Esophagus squamous epithelium (tissue), 4 donors: ENCODE measurements at regions not wholly inside any gene's neighbourhood (a gene's known extent, or its start where the extent isn't known, plus 50 kb on each side); places are given as distances from the start of the nearest gene placed in this dataset.

Experiments
- POLR2A ChIP-seq, 4 donors: fragments of 450-650 bp; IDR thresholded peaks; one replicate each; pipeline ENCODE4 v1.6.1; 2017; ENCODE audit warnings: antibody characterized with exemption in 4 of 4, mild to moderate bottlenecking in 4 of 4, moderate library complexity in 3 of 4
- TF ChIP-seq, protein P1 (sequence below), 6 experiments: fragments of 450-650 bp in 4 of 6; fragments of 200-600 bp in 2 of 6; sonication (generic) in 2 of 6; IDR thresholded peaks; one replicate each; pipeline ENCODE4 v1.5.1; 2016 to 2019; ENCODE audit warnings: antibody characterized with exemption in 6 of 6, mild to moderate bottlenecking in 4 of 6, moderate library complexity in 4 of 6

DNA sequence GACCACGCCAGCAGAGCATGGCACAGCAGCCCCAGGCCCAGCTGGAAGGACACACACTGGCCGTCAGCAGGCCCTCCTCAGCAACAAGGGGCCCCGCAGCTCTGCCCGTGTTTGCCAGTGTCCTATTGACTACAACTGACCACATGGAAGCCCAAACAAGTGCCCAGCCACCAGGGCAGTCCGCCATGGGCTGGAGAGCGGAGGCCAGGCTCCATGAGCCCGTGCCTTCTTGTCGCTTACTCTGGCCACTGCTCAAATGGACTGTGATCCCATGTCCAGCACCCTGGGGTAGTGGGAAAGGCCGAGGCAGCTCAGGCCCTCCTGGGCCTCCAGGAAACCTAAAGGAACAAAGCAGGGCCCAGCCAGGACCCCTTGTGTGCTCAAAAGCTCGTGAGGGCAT lies 53.9 kb upstream of the TAF1B start:
- TF ChIP-seq, protein P1, sequence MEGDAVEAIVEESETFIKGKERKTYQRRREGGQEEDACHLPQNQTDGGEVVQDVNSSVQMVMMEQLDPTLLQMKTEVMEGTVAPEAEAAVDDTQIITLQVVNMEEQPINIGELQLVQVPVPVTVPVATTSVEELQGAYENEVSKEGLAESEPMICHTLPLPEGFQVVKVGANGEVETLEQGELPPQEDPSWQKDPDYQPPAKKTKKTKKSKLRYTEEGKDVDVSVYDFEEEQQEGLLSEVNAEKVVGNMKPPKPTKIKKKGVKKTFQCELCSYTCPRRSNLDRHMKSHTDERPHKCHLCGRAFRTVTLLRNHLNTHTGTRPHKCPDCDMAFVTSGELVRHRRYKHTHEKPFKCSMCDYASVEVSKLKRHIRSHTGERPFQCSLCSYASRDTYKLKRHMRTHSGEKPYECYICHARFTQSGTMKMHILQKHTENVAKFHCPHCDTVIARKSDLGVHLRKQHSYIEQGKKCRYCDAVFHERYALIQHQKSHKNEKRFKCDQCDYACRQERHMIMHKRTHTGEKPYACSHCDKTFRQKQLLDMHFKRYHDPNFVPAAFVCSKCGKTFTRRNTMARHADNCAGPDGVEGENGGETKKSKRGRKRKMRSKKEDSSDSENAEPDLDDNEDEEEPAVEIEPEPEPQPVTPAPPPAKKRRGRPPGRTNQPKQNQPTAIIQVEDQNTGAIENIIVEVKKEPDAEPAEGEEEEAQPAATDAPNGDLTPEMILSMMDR (IDR thresholded peaks at IDR 0.05), result no peak
- no peak for TF ChIP-seq POLR2A (IDR thresholded peaks at IDR 0.05)
